NCI-H2171 (cell line): ENCODE measurements at regions not wholly inside any gene's neighbourhood (a gene's known extent, or its start where the extent isn't known, plus 50 kb on each side); places are given as distances from the start of the nearest gene placed in this dataset.

Experiments
- DNase-seq: peaks from one replicate; lab custom pipeline; 2025; lab: John Stamatoyannopoulos, UW

DNA sequence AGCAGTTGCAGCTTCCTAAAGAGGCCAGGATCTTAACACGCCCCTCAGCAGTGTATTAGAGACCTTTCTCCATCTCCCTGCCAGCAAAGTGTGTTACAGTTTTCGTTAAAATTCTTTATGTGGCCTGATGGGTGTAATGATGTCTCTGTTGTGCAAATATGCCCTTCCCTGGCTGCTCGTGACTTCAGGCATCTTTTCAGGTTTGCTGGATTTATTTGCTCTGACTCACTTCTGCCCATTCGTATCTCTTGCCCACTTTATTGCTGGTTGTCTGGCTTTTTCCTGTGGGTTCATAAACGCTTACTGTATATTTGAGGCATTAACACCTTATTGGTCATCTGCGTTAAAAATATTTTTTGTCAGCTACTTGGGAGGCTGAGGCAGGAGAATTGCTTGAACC is 134.5 kb downstream of the ASB1 start:
- no peak for DNase-seq

DNA sequence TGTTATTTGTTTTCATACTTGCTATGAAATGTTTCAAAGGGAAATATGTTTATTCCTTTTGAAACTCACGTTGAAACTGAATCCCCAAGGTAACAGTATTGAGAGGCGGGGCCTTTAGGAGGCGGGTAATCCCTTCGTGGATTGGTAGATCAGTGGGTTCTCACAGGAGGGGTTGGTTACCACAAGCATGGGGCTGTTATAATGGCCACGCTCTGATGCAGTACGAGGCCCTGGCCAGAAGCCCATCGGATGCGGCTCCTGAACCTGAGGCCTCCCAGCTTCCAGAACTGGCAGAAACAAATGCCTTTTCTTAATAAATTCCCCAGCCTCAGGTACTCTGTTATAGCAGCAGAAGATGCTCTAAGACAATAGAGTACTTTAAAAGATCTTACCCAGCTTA is 135.7 kb downstream of the ASB1 start:
- DNase-seq: no peak

DNA sequence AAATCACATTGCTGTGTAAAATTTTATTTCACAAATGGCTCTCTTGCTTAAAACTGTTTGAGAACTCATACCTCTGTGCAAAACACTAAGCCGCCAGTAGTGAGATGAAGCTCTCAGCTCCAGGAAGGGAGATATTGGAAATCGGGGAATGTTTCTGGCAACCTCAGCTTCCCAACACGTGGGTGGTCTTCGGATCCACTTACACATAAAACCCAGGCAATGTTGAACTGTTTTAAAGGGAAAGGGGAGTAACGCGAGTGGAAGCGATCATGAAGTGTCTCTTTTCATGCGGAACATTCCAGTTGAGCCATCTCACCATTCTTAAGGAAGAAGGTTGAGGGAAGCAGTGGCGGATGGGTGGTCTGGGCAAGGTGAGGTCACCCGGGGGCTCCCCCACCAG is 136.8 kb downstream of the ASB1 start:
- no peak for DNase-seq

DNA sequence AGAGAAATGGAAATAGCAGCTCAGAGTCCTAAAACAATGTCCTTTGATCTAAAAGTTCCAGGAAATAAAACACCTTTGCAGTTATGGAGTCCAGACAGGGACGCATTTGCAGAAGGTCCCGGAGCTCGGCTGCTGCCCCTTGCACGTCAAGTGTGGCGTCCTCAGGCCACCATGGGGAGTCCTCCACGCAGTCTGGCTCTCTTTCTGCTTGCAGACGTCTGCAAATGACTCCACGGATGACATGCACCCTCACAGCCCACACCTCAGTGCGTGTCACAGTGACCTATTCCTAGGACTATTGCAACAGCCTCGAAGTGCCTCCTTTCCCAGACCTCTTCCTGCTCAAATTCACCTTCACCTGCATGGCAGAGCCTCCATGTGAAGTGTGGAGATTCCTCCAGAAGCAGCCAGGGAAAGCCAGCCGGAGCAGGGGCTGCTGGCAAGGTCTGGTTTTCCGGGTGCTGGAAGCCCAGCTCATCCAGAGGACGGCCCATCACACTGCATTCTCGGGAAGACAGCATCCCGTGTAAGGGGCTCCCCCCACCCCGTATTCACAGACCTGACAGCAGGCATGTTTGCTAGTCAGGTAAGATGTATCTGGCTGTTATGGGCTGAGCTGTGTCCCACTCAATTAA is 137.7 kb downstream of the ASB1 start:
- no peak for DNase-seq

DNA sequence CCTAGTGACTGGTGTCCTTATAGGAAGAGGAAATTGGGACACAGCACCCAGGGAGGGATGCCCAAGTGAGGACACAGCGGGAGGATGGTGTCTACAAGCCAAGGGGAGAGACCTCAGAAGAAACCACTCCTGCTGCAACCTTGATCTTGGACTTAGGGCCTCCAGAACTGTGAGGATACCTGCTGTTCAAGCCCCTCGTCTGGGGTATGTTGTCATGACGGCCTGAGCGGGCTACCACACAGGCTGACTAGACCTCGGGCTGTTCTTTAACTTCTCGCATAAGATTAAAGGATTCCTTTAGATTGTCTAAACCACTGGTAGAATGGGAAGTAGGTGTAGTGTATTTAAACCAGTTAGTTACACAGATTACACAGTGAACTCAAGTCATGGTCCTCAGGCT is 138.3 kb downstream of the ASB1 start:
- no peak for DNase-seq

DNA sequence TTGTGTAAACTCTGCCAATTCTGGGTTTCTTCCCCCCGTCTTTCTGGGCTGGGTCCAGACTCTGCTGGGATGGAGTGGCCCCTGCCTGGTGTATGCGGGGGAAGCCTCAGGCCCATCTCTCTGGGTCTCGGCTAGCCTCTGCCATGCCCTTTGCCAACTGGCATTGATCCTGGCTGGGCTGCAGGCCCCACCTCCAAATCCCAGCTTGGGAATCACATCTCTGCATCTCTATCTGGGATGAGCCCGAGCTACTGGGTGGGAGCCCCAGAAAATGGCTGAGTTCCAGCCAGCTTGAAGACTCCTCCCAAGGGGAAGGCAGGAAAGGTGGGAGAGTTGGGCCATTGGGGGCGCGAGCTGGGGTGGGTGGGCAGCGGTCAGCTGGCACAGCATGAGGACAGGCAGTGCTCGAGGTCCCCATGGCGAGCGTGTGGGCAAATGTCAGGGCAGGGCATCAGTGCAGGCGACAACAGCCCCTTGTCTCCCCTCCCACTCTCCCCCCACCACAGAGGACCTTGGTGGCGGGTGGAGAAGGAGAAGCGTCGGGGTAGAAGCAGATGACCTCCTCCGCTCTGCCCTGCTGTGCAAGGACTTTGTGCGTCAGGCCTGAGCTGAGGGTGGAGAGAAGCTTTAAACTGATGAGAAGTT is 139.4 kb downstream of the ASB1 start:
- no peak for DNase-seq

DNA sequence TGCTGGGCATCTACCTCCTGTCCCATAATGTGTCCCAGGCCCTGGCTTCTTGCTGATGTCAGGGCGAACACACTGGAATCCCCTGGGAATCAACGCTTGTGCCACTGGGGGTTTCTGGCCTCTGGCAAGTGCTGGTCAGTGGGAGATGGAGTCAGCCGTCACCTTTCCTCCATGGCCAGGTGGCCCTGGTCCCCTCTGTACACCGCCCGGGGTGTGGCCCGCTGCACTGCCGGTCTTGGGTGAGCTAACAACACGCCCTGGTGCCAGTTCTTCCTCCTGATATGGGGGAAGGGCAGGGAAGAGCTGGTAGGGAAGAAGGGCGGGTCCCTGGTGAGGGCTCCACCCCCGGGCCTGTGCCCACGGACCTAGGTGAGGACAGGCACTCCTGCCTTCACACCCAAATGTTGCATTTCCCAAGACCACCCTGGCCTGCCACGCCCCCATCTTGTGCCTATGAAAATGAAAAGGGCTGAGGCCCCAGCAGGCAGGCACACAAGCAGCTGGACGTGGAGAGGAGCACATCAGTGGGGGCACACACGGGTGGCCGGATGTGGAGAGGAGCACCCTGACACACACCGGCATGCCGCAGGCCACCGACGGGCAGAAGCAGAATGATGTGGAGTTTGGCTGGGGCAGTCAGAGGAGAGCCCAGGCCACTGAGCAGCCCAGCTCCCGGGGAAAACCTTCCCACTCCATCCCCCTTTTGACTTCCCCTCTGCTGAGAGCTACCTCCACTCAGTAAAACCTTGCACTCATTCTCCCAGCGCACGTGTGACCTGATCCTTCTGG is 140.5 kb downstream of the ASB1 start:
- no peak for DNase-seq

DNA sequence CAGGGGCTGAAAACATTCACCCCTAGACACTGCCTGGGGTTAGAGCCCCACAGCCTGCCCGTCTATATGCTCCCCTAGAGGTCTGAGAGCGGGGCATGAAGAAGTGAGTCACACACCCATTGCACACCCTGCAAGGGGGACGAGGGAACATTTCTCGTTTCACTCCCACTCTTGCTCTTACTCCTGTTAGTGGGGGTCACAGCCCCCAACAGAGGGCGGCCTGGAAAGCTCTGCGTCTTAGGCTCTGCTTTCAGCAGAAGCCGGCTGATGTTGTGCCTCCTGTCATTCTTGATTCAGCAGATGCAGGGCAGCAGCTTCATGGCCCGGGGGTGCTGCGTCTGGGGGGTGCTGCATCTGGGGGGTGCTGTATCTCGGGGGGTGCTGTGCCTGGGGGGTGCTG is 141.3 kb downstream of the ASB1 start:
- no peak for DNase-seq

DNA sequence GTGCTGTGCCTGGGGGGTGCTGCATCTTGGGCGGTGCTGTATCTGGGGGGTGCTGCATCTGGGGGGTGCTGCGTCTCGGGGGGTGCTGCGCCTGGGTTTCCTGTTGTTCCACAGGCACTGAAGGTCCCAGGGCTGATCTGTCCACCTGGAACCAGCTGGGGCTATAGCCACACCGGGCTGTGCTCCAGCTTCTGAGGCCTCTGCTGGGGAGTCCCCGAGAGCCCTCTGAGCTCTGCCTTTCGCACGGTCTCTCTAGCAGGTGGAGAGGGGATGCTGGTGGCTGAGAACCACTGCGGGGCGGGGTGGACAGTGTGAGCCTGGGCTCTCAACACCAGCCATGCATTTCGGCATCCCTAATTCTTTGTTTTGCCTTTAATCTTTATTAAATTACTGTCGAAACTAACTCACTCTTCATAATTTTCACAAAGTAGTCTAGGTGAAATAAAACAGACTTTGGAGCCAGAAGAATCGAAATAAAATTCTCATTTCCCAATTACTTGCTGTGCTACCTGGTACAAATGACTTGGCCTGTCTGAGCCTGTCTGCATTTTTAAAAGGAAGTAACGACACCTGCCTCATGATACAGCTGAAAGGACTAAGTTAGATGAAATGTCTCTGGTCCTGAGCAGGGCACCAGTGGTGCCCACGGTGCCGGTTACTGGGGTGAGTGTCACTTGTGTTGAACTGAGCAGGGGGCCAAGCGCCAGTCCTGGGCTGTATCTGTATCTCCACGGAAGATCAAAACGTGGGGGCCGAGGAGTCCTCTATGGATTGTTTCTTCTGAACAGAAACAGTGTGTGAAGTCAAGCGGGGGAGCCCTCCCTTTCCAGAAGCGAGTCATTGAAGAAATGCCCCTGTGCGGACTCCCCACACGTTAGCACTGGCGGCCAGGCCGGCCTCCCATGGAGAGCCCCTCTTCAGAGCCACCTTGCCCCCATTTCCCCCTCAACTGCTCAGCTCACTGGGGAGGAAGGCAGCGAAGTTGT is 142.0 kb downstream of the ASB1 start:
- no peak for DNase-seq

DNA sequence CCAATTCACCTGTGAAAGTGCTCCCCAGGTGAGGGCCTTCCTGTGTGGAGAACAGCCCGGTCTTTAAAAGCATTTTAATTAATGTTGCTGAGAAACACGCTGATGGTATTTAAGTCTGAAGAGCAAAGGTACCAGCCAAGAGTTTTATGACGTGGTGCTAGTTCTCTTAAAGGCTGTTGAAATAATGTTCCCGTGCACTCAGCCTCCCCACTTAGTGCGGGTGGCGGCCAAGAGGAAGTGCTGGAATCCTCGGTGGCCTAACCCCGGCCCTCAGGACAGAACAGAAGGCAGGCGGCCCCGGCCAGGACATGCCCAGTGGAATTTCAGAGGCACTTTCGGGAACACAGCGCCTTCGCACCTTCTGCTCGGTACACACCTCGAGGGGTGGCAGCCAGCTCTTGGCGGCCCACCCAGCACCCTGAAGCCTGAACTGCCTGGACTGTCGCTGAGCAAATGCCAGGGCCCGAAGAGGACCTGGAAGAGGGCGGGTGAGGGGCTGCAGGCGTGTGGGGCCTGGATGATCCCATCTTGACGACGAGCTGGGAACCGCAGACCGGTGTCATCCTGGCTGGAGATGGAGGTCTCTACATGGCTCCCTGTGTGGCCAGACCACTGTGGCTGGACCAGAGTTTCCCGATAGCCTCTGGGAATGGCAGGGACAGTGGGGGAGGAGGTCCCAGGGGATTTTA is 142.9 kb downstream of the ASB1 start:
- no peak for DNase-seq

DNA sequence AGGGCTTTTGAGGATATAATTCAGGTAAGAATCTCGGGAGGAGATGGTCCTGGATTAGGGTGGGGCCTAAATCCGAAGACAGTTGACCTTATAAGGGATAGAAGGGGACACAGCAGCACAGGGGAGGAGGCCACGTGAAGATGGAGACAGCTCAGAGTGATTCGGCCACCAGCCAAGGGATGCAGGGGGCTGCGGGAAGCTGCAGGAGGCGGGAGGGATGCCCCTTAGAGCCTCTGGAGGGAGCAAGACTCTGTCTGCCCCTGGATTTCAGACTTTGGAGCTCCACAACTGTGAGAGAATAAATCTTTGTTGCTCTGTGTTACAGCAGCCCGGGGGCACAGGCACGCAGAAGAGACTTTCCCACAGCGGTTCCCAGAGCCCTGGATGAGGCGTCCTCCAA is 143.7 kb downstream of the ASB1 start:
- no peak for DNase-seq

DNA sequence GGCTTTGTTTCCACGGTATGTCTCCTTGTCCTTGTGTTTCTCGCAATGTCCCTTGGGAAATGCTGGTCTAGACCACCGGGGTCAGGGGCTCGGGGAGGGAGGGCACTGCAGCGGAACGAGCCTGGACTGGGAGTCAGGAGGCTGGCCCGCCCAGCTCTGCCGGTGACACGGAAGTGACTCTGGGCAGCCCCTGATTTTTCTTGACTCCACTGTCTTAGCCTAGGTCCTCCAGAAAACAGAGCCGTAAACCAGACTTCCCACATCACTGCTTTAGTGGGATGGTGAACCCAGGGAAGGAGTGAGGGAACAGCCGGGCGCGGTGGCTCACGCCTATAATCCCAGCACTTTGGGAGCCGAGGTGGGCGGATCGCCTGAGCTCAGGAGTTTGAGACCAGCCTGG is 144.2 kb downstream of the ASB1 start:
- DNase-seq: no peak

DNA sequence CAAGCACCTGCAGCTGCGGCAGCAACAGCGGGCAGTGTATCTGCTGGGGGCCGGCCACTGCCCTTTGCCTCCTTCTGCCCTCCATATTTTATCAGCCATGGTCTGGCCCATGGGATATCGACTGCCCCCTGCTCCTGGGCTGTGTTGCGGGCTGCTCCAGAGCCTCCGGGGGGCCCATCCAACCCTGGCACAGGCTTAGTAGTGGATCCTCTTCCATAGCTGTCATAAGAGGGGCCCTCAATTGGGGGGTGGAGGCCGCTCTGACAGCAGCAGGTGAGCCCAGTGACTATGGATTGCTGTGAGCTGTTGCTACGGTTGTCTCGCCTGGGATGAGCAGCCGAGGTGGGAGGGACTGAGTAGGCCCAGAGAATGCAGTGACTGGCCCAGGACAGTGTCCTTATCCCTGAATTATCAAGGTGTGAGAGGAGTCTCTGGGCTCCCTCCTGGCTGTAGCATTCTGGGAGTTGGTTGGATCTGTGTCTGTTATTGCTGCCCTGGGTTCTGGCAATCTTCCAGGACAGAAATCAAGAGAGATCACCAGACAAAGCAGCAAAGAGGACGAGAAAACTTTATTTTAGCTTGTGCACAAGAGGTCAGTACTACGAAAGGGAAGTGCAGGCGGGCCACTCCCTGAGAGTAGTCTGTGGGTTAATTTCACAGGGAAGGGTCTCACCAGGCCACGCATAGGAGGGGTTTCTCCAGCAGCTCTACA is 145.1 kb downstream of the ASB1 start:
- DNase-seq: no peak

DNA sequence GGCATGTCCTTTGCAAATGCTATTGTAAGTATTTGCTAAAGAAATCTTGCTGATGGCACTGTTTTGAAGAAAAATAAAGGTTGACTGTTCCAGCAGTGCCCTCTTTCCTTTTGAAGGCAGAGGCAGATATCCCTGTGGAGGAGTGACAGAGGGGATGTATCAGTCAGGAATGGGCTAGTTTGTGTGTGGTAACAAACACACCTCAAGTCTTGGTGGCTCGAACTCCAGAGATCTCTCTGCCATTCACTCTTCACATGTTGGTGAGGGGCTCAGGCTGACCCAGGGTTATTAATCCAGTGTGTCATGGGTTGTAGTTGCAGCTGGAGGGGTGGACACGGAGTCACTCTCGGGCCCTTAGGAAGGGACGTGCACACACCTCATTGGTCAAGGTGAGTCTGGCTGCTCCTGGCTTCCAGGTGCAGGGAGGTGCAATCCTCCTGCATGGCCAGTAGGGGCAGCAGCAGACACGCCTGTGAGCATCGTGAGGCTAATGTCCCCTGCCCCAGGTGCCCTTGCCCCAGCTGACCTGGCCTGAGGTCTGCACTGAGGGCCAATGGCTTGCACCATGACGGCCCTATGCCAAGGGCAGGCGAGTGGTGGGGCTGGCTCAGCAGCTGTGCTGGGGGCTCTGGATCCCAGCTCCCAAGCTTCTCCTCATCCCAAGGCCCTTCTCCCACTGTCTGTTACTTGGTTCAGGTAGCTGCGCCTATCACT is 146.5 kb downstream of the ASB1 start:
- DNase-seq: no peak

DNA sequence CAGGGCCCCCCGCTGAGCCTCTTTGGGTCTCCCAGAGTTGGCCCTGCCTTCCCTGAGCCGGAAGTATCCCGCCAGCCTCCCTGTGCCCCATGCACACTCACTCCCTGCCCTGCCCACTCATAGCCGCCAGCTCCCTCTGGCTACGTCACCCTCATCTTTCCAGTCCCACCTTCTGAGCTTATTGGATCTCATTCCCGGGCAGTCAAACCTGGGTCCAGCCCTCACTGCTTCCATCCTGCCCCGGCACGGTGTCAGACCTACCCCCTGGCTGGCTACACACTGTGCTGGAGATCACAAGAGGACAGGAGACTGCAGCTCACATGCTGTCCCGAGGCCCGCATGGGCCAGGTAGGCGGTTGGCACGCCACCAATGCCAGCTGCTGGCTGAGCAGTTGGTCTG is 147.2 kb downstream of the ASB1 start:
- DNase-seq: no peak

DNA sequence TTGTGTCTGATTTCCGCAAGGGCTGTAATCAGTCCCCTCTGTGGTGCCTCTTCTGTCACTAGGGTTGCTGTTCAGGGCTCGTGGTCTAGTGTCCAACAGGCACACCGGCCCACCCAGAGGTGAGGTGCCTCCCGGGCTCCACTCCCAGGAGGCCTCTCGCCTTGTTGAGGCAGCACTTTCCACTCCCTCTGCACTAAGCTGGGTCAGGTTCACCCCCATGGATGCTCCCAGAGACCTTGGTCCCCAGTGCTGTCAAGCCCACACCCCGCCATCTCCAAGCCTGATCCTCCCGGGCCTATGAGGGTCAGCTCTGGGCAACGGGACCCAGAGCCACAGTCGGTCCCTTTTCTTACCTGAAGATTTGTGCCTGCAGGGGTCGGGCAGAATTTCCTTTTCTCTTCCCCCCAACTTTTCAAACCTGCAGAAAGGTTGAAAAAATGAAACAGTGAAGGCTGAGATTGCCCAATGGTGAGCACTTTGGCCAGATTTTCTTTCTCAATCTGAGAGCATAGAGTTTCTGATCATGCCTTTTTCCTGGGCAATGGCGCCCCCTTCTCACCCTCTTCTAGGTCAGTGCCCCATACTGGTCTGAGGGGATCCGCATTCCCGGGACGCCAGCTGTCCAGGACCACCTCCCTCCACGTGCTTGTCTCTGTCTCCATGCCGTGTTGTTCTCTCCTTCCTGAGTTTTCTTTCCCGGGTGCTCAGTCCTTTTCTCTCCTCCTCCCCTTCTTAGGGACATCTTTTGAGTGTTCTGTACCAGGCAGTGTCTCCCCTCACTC is 148.0 kb downstream of the ASB1 start:
- no peak for DNase-seq

DNA sequence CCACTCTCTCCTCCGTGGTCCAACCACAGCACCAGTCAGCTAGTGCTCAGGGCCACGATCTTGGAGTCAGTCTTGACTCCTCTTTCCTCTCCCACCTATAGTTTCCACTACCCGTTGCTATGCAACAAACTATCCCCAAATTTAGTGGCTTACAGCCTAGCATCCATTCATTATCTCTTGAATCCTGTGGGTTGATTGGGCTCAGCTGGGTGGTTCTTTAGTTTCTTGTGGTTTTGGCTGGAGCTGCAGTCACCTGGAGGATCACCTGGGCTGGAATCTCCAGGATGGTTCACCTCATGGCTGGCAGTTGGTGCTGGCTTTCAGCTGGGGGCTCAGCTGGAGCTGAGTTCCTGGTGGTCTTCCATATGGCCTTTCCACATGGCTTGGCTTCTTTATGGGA is 149.9 kb downstream of the ASB1 start:
- no peak for DNase-seq

DNA sequence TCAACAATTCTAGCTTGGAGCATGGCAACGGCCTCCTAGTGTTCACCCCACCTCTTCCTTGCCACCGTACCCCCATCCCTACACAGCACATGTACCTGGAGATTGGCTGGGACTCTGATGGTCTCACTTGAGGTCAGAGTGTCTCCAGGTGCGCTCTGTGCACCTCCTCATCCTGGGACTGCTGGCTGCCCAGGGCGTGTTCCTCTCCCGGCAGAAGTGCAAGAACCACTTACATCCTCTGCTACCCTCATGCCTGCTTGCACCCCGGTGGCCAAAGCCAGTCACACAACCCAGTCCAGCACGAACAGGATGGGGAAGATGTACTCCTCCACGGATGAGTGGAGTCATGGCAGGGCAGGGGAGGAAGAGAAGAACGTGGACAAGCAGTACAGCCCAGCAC is 151.5 kb downstream of the ASB1 start:
- DNase-seq: no peak

DNA sequence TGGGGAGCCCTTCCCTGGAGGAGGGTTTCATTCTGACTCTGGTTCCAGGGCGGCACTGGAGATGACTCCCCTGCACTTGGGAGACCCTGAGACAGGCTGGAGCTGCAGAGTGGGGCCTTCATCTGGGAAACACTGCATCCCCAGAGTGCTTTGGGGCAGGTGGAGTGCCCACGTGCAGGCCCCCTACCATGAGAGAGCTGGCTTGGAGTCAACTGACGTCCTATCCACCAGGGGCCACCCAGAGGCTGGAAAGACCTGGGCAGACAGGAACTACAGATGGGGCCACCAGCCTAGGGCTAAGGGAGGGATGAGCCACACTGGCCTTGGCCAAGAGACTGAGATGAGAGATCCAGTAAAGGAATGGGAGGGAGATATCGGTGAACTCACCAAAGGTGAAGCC is 153.8 kb downstream of the ASB1 start:
- no peak for DNase-seq

DNA sequence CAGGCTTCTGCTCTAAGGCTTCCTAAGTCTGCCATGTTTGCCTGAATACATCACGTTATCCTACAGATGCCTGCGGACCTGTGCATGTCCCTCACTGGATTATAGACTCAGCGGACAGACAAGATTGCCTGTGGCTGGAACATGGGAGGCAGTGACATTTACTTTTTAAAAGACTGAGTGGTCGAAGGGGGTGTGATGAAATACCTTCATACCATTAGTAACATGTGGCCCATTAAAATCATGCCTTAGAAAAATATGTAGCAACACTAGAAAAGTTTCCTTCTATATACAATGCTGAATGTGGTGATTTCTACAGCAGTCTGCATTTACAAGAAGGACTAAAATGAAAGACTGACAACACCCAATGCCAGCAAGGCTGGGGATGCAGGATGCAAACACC is 154.4 kb downstream of the ASB1 start:
- no peak for DNase-seq
